GM12878 (cell line): ENCODE measurements at regions not wholly inside any gene's neighbourhood (a gene's known extent, or its start where the extent isn't known, plus 50 kb on each side); places are given as distances from the start of the nearest gene placed in this dataset.

Experiments
- ATAC-seq: fragments of 200-7000 bp; cut with Tn5 transposase; 3 replicates; pipeline ENCODE4 v1.9.1; 2020; ENCODE audit warnings: mild to moderate bottlenecking, moderate library complexity
- BruUV-seq: library from RNA; stranded (reverse); fragments of 400-500 nt; replicated peaks from 2 replicates; lab custom pipeline; 2021; lab: Mats Ljungman, UMichigan
- CTCF ChIA-PET: fragments of 300-600 bp; sonication (Branson Sonifier 250); formaldehyde crosslinking; extraction: SDS; loops from one replicate; lab custom pipeline; 2021; ENCODE audit warnings: inconsistent platforms; lab: Yijun Ruan, JAX
- POLR2A ChIA-PET: fragments of 350-600 bp; formaldehyde crosslinking; extraction: SDS; loops from one replicate; lab custom pipeline; 2021; ENCODE audit warnings: inconsistent platforms; lab: Charles Lee
- RAD21 ChIA-PET: fragments of 300-600 bp; sonication (Branson Sonifier 250); formaldehyde crosslinking; loops from one replicate; lab custom pipeline; 2023; ENCODE audit warnings: antibody characterized with exemption; ENCODE audit not compliant: unreplicated experiment; lab: Charles Lee
- SMC1A ChIA-PET: fragments of 300-600 bp; sonication (Branson Sonifier 250); formaldehyde crosslinking; loops from one replicate; lab custom pipeline; 2023; ENCODE audit not compliant: unreplicated experiment, uncharacterized antibody; lab: Charles Lee
- DNase-seq: peaks from one replicate; pipeline ENCODE4 v3.0.0-alpha.2; 2011; ENCODE audit warnings: low read depth, low spot score
- FAIRE-seq: peaks from 3 replicates; lab custom pipeline; 2011; peaks lifted over from hg19 to GRCh38; lab: Jason Lieb, UNC
- H2AFZ ChIP-seq: 2 replicates; pipeline ENCODE4 v1.6.0; 2011; ENCODE audit warnings: low read depth, low read length, control low read depth; ENCODE audit not compliant: control insufficient read depth
- H3K27ac ChIP-seq: 2 replicates; pipeline ENCODE4 v1.5.1; 2011; ENCODE audit warnings: control low read depth; ENCODE audit not compliant: control insufficient read depth, insufficient read depth
- H3K27me3 ChIP-seq, 2 experiments: replicated peaks in 1 of 2; 2 replicates each; pipeline versions ENCODE4 v1.6.0 to v1.6.1; 2011; ENCODE audit warnings: low read length in 1 of 2; ENCODE audit not compliant: control insufficient read depth in 2 of 2, insufficient read depth in 2 of 2
- H3K36me3 ChIP-seq, 2 experiments: 2 replicates each; pipeline ENCODE4 v1.5.1; 2011; ENCODE audit warnings: low read length in 1 of 2; ENCODE audit not compliant: control insufficient read depth in 2 of 2, insufficient read depth in 2 of 2
- H3K4me1 ChIP-seq: 2 replicates; pipeline ENCODE4 v1.6.1; 2011; ENCODE audit warnings: mild to moderate bottlenecking, low read length, moderate library complexity, mixed read lengths; ENCODE audit not compliant: control insufficient read depth, insufficient read depth
- H3K4me2 ChIP-seq: 2 replicates; pipeline ENCODE4 v1.6.0; 2011; ENCODE audit warnings: control low read depth; ENCODE audit not compliant: control insufficient read depth, insufficient read depth
- H3K4me3 ChIP-seq: fragments of 200-600 bp; sonication (generic); 2 replicates; pipeline ENCODE4 v1.5.1; 2016
- H3K79me2 ChIP-seq: 2 replicates; pipeline ENCODE4 v1.6.0; 2011; ENCODE audit warnings: low read length; ENCODE audit not compliant: control insufficient read depth, insufficient read depth
- H3K9ac ChIP-seq: 2 replicates; pipeline ENCODE4 v1.8.0; 2011; ENCODE audit warnings: low read length, control low read depth, mixed read lengths; ENCODE audit not compliant: control insufficient read depth, insufficient read depth
- H3K9me3 ChIP-seq: replicated peaks from 3 replicates; pipeline ENCODE4 v1.5.1; 2011; ENCODE audit warnings: mild to moderate bottlenecking, low read length; ENCODE audit not compliant: control insufficient read depth, insufficient read depth
- H4K20me1 ChIP-seq: 2 replicates; pipeline ENCODE4 v1.6.0; 2011; ENCODE audit not compliant: control insufficient read depth, insufficient read depth
- ATF7 ChIP-seq: fragments of 450-650 bp; IDR thresholded peaks from 2 replicates; pipeline ENCODE4 v1.6.1; 2016; ENCODE audit warnings: low read depth, mild to moderate bottlenecking
- BHLHE40 ChIP-seq, 2 experiments: fragments of 450-650 bp in 1 of 2; IDR thresholded peaks; 2 replicates each; pipeline ENCODE4 v1.6.1; 2011 to 2017; ENCODE audit warnings: low read depth in 2 of 2, borderline replicate concordance in 1 of 2, improper control_type of control experiment in 1 of 2, low read length in 1 of 2, mild to moderate bottlenecking in 1 of 2
- CBX5 ChIP-seq: sonication (generic); IDR thresholded peaks from 2 replicates; pipeline ENCODE4 v1.6.1; 2016; ENCODE audit warnings: low read depth, moderate library complexity, mild to moderate bottlenecking, inconsistent platforms
- HDGF ChIP-seq: fragments of 450-650 bp; IDR thresholded peaks from 2 replicates; pipeline ENCODE4 v1.6.1; 2016; ENCODE audit warnings: antibody characterized with exemption
- JUNB ChIP-seq: IDR thresholded peaks from 2 replicates; pipeline ENCODE4 v1.6.1; 2016; ENCODE audit warnings: antibody characterized with exemption, mild to moderate bottlenecking
- MTA3 ChIP-seq: IDR thresholded peaks from 2 replicates; pipeline ENCODE4 v1.6.1; 2012; ENCODE audit warnings: low read length, inconsistent platforms, borderline replicate concordance
- POLR2A ChIP-seq: IDR thresholded peaks from 2 replicates; pipeline ENCODE4 v1.6.1; 2011; ENCODE audit warnings: low read depth, mild to moderate bottlenecking, low read length
- SPI1 ChIP-seq: IDR thresholded peaks from 2 replicates; pipeline ENCODE4 v1.6.1; 2011; ENCODE audit warnings: low read depth, mild to moderate bottlenecking, low read length, moderate library complexity, borderline replicate concordance; ENCODE audit not compliant: insufficient read depth
- TARDBP ChIP-seq: IDR thresholded peaks from 2 replicates; pipeline ENCODE4 v1.6.1; 2016; ENCODE audit warnings: borderline replicate concordance
- TCF7 ChIP-seq: IDR thresholded peaks from 2 replicates; pipeline ENCODE4 v1.6.1; 2014; ENCODE audit warnings: antibody characterized with exemption, borderline replicate concordance
- ZZZ3 ChIP-seq: IDR thresholded peaks from 2 replicates; pipeline ENCODE4 v1.6.1; 2011; ENCODE audit warnings: low read depth; ENCODE audit not compliant: control insufficient read depth, insufficient read length
- WGBS: methylation state at CpG from one replicate; pipeline ENCODE4 v1.1.6; 2016; ENCODE audit warnings: low lambda C conversion rate; ENCODE audit not compliant: insufficient replicate concordance, insufficient coverage; ENCODE audit errors: missing lambda C conversion rate; 5-methylcytosine and 5-hydroxymethylcytosine counted together
- in situ Hi-C: fragments of 300-500 bp; cut with MboI; formaldehyde crosslinking; loops from 9 replicates; pipeline ENCODE4 v1.14.3; 2018; ENCODE audit warnings: mixed read lengths
- intact Hi-C: fragments of 100-400 bp; cut with micrococcal nuclease; formaldehyde crosslinking; loops from one replicate; pipeline ENCODE4 v1.14.2; 2022; ENCODE audit not compliant: unreplicated experiment
- TF ChIP-seq, protein P1 (sequence below): IDR thresholded peaks from 2 replicates; pipeline ENCODE4 v1.6.1; 2011; ENCODE audit warnings: borderline replicate concordance, low read depth, mild to moderate bottlenecking, moderate library complexity, mixed read lengths, low read length; ENCODE audit not compliant: insufficient read depth; ENCODE audit errors: extremely low read length
- TF ChIP-seq, protein P2 (sequence below): fragments of 450-650 bp; IDR thresholded peaks from 2 replicates; pipeline ENCODE4 v1.6.1; 2017; ENCODE audit warnings: mild to moderate bottlenecking, moderate library complexity
- TF ChIP-seq, protein P3 (sequence below): fragments of 450-650 bp; IDR thresholded peaks from 2 replicates; pipeline ENCODE4 v1.6.1; 2016; ENCODE audit warnings: mild to moderate bottlenecking, moderate library complexity, borderline replicate concordance

DNA sequence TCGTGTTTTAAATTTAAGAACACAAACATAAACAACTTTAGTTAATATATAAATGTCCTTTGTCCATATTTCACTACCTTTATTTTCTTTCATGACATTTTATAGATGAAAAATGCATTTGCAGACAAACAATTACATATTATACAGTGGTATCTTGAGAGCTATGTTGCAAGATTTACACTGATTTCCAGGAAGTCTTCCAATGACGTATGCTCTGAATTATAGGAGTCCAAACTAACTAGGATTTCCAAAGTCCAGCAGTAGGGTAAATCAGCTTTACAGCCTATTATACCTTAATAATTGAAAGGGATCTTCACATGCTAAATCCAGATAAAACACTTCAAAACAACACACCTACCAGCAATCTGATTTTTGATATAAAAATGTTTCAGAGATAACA lies 69.4 kb downstream of the HYCC1 start:
- H3K9ac ChIP-seq = no peak overlapping the region
- H3K27me3 ChIP-seq = no peaks in the 10 kb centered on the region
- CTCF ChIA-PET = interaction anchor here (1.0 kb wide), 1 partner anchor 162 kb away, joined by 3 read pairs; no protein-coding TSS in a partner anchor
- WGBS = 100% methylated on average over 2 of the region's 2 CpGs
- intact Hi-C loops = no loop called here
- no peak for TF ChIP-seq JUNB
- no peak for TF ChIP-seq SPI1
- no peak for TF ChIP-seq ATF7
- TF ChIP-seq, protein P1, sequence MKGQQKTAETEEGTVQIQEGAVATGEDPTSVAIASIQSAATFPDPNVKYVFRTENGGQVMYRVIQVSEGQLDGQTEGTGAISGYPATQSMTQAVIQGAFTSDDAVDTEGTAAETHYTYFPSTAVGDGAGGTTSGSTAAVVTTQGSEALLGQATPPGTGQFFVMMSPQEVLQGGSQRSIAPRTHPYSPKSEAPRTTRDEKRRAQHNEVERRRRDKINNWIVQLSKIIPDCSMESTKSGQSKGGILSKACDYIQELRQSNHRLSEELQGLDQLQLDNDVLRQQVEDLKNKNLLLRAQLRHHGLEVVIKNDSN = no peak
- TF ChIP-seq, protein P2, sequence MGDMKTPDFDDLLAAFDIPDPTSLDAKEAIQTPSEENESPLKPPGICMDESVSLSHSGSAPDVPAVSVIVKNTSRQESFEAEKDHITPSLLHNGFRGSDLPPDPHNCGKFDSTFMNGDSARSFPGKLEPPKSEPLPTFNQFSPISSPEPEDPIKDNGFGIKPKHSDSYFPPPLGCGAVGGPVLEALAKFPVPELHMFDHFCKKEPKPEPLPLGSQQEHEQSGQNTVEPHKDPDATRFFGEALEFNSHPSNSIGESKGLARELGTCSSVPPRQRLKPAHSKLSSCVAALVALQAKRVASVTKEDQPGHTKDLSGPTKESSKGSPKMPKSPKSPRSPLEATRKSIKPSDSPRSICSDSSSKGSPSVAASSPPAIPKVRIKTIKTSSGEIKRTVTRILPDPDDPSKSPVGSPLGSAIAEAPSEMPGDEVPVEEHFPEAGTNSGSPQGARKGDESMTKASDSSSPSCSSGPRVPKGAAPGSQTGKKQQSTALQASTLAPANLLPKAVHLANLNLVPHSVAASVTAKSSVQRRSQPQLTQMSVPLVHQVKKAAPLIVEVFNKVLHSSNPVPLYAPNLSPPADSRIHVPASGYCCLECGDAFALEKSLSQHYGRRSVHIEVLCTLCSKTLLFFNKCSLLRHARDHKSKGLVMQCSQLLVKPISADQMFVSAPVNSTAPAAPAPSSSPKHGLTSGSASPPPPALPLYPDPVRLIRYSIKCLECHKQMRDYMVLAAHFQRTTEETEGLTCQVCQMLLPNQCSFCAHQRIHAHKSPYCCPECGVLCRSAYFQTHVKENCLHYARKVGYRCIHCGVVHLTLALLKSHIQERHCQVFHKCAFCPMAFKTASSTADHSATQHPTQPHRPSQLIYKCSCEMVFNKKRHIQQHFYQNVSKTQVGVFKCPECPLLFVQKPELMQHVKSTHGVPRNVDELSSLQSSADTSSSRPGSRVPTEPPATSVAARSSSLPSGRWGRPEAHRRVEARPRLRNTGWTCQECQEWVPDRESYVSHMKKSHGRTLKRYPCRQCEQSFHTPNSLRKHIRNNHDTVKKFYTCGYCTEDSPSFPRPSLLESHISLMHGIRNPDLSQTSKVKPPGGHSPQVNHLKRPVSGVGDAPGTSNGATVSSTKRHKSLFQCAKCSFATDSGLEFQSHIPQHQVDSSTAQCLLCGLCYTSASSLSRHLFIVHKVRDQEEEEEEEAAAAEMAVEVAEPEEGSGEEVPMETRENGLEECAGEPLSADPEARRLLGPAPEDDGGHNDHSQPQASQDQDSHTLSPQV = no peak
- TF ChIP-seq ZZZ3 = no peak
- TF ChIP-seq MTA3 = no peak
- no peak for TF ChIP-seq BHLHE40 (IDR thresholded peaks at IDR 0.05; ENCODE audit: borderline replicate concordance in 1 of 2, low read depth in 2 of 2, low read length in 1 of 2)
- TF ChIP-seq, protein P3, sequence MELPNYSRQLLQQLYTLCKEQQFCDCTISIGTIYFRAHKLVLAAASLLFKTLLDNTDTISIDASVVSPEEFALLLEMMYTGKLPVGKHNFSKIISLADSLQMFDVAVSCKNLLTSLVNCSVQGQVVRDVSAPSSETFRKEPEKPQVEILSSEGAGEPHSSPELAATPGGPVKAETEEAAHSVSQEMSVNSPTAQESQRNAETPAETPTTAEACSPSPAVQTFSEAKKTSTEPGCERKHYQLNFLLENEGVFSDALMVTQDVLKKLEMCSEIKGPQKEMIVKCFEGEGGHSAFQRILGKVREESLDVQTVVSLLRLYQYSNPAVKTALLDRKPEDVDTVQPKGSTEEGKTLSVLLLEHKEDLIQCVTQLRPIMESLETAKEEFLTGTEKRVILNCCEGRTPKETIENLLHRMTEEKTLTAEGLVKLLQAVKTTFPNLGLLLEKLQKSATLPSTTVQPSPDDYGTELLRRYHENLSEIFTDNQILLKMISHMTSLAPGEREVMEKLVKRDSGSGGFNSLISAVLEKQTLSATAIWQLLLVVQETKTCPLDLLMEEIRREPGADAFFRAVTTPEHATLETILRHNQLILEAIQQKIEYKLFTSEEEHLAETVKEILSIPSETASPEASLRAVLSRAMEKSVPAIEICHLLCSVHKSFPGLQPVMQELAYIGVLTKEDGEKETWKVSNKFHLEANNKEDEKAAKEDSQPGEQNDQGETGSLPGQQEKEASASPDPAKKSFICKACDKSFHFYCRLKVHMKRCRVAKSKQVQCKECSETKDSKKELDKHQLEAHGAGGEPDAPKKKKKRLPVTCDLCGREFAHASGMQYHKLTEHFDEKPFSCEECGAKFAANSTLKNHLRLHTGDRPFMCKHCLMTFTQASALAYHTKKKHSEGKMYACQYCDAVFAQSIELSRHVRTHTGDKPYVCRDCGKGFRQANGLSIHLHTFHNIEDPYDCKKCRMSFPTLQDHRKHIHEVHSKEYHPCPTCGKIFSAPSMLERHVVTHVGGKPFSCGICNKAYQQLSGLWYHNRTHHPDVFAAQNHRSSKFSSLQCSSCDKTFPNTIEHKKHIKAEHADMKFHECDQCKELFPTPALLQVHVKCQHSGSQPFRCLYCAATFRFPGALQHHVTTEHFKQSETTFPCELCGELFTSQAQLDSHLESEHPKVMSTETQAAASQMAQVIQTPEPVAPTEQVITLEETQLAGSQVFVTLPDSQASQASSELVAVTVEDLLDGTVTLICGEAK = no peak
- TF ChIP-seq TARDBP = no peak
- no peak for TF ChIP-seq POLR2A
- no peak for TF ChIP-seq TCF7
- no peak for TF ChIP-seq CBX5
- TF ChIP-seq HDGF = no peak
- H3K4me3 ChIP-seq = no peak overlapping the region
- no TSS peak for BruUV-seq
- no peak overlapping the region for H3K4me2 ChIP-seq
- RAD21 ChIA-PET = interaction anchor here (1.2 kb wide), 1 partner anchor 66 kb away, joined by 4 read pairs; no protein-coding TSS in a partner anchor
- POLR2A ChIA-PET = interaction anchor here (1.1 kb wide), 1 partner anchor 68 kb away, joined by 3 read pairs; no protein-coding TSS in a partner anchor
- H2AFZ ChIP-seq = no peak overlapping the region
- FAIRE-seq = no peak
- H3K36me3 ChIP-seq = peaks cover 0 to 4% of the 10 kb centered on the region in 2 experiments; a peak in 2 of 4 replicates
- DNase-seq = no peak
- no peaks in the 10 kb centered on the region for H3K79me2 ChIP-seq
- no peaks in the 10 kb centered on the region for H3K9me3 ChIP-seq
- no peak overlapping the region for H3K27ac ChIP-seq
- no peak for ATAC-seq
- SMC1A ChIA-PET = interaction anchor here (1.0 to 2.1 kb wide), 6 partner anchors 10 to 111 kb away, joined by 3 to 12 read pairs (median 3); no protein-coding TSS in a partner anchor
- no peaks in the 10 kb centered on the region for H3K4me1 ChIP-seq
- in situ Hi-C loops = no loop called here
- no peaks in the 10 kb centered on the region for H4K20me1 ChIP-seq
